HG03045 (cell line): ENCODE measurements at regions not wholly inside any gene's neighbourhood (a gene's known extent, or its start where the extent isn't known, plus 50 kb on each side); places are given as distances from the start of the nearest gene placed in this dataset.
"Not testable (repeated sequence)": the region's sequence is repeated elsewhere in the genome, so short reads cannot be mapped to it uniquely, and the experiment has no call there.

Experiments used
- ATAC-seq: cut with Tn5 transposase; IDR thresholded peaks from one replicate; pipeline ENCODE4 v1.9.1; 2021; ENCODE audit warnings: mild to moderate bottlenecking, moderate library complexity; ENCODE audit not compliant: unreplicated experiment

DNA sequence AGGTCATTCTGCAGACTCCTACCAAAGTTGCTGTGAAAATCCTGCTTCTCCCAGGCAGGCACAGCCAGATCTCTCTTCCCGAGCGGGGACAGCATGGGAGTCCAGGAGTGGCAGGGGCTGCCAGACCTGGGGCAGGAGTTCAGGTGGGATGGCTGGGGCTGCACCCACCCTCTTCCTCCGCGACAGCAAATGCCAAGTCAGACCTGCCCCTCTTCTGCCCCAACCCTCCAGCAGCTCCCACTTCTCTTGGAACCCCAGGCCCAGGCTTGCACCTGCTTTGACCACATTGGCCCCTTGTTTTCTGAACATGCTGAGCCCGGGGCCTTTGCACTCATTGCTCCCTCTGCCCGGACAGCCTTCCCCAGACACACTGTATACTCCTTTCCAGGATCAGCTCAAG lies 288.2 kb upstream of the HS6ST1 start:
- no peak for ATAC-seq

DNA sequence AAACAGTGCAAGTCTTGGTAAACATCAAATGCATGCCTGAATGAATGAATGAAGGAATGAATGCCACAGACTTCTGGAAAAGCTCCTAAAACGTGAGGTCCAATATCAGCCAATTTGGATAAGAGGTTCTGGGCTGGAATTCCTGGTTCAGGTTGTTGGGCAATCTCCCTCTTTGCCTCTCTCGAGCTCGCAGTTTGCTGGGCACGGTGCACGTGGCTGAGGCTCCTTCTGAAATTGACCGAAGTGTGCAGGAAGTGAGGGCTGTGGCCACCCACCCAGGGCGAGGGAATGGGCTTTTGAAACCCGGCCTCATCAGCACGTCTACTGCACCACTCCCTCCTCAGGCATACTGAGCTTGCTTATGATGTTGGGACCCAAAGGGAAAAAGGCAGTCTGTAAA lies 288.8 kb upstream of the HS6ST1 start:
- ATAC-seq, result no peak

DNA sequence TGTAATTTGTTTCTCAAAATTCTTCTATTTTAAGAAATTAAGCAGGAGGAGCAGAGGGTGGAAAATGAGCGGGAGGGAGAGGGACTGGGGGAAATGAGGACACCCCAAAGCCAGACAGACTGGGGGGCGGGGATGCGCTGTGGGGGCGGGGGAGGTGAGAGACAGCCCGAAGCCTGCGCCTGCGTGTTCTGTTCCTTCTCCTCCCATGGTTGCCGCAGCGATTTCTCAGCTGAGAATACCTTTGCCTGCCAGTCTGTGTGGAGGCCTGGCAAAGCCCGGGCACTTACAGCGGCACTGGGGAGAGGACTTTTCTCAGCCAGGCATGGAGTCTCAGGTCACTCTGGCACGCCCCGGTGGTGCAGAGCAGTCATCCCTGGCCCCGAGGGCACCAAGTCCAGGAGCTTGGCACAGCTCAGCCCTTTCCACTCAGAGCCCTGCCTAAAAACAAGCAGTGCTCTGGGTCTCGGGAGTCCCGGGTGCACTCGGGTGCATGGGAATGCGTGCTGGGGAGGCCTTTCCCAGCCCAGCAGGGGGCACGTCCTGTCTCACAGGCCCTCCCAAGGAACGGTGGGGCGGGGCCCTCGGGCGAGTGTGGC lies 289.3 kb upstream of the HS6ST1 start:
- no peak for ATAC-seq

DNA sequence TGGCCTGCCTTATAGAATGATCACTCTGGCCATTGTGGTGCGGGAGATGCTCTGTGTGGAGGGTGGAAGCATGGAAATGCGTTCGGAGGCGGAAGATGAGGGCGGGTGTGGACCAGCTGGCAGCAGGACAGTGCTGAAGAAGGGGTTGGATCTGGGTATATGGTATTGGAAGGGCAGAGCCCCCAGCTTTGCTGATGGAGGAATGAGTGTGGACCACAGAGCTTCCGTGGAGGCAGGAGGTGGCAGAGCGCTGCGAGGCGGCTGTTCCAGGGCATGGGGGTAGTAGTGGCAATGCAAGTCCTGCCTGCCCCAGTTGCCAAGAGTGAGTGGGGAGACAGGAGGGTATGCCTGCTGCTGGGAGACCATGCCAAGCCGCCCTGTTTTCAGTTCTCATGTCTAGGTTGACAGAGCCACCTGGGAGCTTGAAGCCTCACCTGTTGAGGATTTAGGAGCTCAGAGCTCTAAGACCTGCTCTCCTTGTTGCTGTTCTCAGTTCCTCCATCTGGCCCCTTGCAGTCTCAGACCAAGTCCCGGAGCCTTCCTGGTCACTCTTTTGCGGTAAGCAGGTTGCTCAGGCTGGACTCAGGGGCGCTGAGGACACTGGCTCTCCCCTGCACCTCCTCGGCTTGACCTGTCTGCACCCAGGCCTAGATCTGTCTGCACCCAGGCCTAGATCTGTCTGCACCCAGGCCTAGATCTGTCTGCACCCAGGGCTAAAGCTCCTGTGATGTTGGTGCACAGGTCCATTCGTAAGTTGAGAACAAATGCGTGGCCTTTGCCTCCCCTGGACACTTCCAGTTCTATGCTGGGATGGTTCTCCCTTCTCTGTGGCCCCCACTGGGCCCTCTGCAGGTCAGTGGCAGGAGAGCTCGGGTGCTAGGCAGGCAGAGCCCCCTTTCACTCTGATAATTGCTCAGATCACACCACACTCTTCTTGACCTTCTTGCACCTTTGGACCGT lies 290.5 kb upstream of the HS6ST1 start:
- no peak for ATAC-seq

DNA sequence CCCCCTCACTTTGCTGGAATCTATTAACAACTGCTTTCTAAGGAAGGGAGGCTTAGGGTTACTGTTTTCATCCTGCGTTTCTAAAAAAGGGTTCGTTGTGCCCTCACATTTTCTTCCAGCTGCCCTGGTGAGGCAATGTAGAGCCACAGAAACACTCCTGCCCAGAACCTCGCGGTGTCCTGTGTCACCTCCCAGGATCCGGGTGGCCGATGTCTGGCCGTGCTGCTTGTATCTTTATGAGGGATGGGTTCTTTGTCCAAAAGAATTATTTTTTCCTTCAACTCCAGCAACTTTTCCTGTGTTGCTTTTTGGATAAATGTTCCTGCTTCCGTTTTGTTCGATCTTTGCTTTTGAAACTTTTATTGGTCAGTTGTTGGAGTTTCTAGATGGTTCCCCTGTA lies 291.8 kb upstream of the HS6ST1 start:
- ATAC-seq, result no peak

DNA sequence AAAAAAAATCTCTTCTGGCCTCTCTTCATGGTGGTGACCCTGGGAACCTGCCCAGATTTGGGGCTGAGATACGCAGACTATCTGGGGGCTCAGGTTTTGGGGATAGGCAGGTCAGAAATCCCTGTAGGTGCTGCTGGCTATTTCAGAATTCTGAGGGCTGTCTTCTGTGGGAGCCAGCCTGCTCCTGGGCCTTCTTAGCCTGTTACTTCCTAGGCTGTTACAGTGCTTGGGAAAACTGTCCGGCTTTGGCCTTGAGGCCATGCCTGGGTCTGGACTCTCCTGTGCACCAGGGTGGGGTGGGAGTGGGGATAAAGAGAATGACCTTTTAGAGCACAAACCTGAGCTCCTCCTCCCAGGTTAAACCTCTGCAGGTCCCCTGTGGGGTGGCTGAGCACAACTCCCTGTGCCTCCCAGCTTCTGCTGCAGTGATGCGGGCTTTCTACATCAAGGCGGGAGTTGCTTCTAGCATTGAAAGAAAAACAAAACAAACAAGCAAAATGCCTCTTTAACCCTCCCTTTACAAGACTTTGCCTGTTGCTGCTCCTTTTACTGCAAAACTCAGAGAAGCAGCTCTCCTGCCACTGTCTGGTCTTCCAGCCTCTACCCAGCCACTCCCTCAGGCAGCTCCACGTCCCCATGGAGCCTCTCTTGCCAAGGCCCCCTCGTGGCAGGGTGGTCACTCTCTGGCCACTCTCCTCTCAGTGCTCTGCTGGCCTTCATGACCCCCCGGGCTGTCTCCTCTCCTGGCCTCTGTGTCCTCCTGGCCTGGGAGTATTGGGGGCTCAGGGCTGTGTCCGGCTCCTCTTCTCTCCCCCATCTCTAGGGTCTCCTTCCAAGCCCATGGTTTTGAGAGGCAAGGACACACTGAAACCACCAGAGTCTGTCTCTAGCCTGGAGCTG lies 293.0 kb upstream of the HS6ST1 start:
- ATAC-seq, result no peak

DNA sequence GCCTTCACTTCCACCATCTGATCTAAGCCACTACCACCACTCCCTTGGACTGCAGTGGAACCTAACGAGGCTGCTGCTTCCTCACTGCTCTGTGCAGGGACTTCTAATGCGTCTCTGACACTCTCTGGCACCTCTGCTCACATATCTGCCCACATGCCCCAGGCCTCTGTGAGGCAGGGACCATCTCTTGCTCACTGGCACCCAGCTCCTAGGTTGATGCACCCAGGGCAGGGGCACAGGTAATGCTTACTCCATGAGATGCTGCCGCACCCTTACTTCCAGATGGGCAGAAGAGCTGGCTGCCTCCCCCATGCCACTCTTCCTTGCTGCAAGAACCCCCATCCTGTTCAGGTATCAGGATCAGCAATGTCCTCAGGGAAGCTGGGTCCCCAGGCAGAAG lies 294.0 kb upstream of the HS6ST1 start:
- ATAC-seq, result no peak

DNA sequence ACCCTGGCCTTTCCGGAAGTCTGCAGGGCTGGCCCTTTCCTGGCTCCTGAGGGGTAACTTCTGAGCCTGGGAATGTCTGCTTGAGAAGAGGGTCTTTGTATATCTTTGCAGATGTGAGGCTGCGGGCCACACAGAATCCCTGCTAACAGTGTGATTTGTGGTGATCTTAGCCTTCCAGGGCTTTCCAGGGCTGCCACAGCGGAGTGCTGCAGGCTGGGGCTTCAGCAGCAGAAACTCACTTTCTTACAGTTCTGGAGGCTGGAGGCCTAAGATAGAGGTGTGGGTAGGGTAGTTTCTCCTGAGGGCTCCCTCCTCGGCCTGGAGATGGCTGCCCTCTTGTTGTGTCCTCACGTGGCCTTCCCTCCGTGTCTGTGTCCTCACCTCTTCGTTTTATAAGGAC lies 294.7 kb upstream of the HS6ST1 start:
- ATAC-seq, result no peak

DNA sequence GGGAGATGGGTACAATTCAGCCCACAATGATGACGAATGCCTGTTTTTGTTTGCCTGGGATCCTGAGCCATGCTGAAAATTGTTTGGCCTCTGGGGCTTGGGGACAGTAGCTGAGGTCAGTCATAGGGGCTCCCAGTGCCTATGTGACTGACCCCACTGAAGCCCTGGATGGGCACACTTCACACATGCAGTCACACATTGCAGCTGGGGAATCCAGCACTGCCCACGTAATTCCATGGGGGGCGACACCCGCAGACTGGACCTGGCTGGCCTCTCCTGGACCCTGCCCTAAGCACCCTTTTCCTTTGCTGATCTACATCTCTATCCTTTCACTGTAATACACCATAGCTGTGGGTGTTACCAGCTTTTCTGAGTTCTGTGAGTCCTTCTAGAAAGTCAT lies 295.2 kb upstream of the HS6ST1 start:
- ATAC-seq, result no peak

DNA sequence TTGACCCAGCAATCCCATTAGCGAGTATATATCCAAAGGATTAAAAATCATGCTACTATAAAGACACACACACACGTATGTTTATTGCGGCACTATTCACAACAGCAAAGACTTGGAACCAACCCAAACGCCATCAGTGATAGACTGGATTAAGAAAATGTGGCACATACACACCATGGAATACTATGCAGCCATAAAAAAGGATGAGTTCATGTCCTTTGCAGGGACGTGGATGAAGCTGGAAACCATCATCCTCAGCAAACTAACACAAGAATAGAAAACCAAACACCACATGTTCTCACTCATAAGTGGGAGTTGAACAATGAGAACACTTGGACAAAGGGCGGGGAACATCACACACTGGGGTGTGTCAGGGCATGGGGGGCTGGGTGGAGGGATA lies 296.2 kb upstream of the HS6ST1 start:
- ATAC-seq, result not testable (repeated sequence)

DNA sequence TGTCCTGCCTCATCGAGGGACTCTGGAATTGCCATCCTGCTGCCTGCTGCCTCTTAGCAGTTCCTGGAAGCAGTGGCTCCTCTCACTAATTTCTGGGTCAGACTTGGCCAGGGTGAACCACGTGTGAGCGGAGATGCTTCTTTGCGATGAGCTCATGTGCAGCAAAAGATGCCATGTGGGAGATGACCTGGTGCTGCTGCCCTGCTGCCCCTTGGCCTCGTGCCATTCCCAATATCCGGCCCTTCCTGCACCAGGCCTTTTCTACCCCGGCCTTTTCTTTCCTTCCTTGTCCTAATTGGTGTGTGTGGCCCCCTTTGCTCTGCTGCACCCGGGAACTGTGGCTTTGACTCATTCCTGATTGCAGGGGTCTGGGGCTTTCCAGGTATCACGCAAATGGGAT lies 296.9 kb upstream of the HS6ST1 start:
- ATAC-seq, result no peak

DNA sequence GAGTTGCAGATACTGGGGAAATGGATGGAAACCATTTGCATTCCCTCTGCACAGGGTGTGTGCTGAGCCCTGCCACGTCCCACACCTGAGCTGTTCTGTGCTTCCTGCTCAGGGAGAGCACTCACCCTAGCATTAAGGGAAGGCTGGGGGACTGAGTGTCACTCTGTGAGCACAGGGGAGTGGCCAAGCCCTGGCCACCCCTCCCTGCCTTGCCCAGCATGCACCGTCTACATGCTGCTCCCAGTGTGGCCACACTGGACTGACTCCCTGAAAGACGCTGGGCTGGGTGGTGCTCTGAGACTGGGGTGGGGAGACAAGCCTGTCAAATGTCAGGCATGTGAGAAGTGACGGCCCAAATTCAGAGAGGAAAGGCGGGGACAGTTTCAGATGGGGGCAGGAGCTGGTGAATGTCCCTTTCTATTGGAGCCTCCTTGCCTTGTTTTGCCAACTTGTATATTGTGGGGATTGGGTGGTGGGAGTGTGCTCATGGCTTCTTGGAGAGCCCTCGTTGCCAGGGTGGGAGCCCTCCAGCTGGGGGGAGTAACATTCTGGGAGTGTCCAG lies 298.4 kb upstream of the HS6ST1 start:
- ATAC-seq, result no peak

DNA sequence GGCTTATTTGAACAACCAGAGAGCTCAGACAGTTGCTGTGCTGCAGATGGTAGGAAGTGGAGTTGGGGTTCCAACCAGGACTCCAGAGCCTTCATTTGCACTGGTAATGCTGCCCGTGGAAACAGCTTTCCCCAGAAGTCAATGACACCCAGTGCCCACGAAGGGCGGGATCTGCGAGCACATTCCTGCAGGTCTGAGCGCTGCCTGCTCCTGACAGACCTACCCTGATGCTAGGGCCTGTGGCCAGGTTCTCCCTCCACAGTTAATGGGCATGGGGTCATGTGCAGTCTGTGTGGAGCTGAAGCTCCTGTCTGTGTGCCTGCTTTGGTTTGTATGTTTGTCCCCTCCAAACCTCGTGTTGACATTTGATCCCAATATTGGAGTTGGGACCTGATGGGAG lies 299.0 kb upstream of the HS6ST1 start:
- no peak for ATAC-seq

DNA sequence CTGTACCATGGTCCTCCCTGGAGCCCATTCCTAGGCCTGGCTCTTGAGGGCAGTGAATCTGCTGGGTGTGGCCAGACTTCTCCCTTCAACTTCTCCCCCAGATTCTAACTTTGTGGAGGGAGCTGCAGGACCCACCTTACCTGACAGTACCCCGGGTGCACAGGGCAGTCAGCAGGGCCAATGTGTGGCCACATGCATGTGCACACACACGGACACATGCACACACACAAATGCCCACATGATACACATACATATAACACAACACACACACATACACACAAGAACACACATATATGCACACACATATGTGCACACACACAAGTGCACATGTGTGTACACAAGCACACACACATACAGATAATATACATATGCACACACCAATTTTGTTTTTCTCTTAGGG lies 300.0 kb upstream of the HS6ST1 start:
- ATAC-seq, result no peak

DNA sequence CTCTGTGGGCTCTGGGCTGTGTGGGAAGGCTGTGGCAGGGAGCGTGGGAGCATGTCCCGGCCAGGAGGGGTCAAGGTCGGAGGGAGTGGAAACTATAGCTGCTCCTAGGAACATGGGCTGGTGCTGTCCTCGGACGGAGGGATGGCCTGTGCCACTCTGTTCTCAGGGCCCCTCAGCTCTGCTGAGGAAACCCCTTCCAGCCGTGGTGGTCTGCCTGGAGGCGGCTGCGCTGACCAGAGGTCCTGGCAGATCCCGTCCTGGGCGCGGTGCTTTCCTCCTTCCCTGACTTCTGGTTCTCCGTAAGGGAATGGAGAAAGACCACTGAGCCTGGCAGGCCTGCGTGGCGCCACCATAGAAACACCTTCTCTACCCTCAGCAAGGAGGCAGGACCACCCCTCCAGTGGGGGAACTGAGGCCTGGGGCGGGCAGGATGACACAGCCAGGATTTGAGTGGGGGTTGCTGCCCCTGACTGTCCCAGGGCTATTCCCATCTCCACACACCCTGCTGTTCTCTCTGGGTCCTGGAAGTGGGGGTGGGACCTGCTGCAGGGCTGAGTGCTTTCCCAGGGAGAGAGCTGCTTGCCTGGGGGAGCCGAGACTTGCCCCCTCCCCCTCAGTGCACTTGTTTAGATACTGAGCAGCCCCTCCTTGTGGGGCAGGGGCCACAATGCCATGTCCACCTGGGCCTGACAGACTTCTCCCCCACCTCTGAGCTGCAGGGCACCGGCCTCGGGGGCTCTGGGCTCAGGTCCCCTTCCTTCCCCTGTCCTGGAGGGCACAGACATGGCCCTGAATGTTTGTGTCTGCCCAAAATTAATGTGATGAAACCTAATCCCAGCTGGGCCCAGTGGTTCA lies 301.0 kb upstream of the HS6ST1 start:
- no peak for ATAC-seq

DNA sequence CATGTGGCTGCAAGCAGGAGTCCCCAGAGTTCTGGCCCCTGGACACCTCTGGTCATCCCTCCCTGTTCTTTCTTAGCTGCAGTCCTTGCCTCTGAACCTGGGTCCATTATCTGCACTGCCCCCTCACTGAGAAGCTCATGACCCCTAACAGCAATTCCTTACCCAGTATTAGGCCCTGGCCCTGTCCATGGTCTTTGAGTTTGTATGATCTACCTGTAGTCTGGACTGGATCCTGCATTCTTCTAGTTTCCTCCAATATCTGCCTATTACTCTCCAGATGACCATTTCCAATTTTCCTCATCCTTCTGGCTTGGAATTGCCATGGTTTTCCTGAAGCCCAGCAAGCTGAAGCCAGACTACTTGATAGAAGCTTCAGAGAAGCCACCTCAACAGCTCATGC lies 302.4 kb upstream of the HS6ST1 start:
- ATAC-seq, result no peak

DNA sequence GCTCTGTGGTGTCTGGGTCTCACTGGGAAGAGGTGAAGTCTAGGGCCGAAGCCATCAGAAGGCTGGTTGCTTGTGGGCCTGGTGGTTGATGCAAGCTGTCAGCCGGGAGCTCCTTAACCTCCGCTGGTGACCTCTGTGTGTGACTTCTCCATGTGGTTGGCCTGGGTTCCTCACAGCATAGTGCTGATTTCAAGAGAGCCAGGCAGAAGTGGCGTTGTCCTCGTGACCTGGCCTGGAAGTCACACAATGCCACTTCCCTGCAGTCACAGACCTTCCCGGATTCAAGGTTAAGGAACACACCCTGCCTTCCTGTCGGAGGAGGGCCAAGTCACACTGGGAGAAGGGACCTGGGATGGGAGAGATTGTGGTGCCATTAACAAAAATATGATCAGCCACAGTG lies 303.7 kb upstream of the HS6ST1 start:
- ATAC-seq, result no peak

DNA sequence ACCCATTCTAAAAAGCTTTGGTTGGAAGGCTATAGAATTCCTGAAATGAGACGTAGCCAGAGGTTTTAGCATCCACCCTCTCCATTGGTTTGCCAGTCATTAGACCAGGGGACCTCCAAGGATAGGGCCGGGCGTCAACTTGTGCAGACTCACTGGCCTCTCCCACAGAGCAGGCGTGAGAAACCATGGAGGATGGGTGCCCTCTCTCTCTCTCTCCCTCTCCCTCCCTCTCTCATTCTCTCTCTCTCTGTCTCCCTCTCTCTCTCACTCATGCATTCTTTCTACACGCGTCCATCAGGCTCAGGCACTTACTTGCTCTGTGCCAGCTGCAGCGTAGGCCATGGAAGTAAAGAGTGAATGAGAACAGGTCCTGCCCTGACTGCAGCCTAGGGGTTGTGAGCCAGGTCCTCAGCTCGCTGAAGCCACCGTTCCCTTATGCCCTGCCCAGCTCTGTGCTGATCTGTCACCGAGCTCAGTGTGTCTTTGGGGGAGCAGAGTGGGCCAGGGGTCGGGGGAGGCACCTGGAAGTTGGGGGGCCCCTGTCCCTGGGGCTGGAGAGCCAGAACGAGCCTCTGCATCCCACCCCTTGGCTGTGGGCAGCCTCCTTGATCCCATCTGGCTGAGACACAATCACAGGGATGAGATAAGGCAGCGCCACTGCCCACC lies 304.4 kb upstream of the HS6ST1 start:
- no peak for ATAC-seq
